ENCODE measurements at regions not wholly inside any gene's neighbourhood (a gene's known extent, or its start where the extent isn't known, plus 50 kb on each side); places are given as distances from the start of the nearest gene placed in this dataset.

GRCh38 chr2:4122726-4123125 lies 419.4 kb downstream of the DCDC2C start:
- no peak for TF ChIP-seq CTCF (IDR thresholded peaks at IDR 0.05; ENCODE audit: low read depth, low read length, poor library complexity, severe bottlenecking)
- TF ChIP-seq EZH2phosphoT487 (IDR thresholded peaks at IDR 0.05; ENCODE audit: borderline replicate concordance, low read length) = no peak

GRCh38 chr2:4130651-4131050 lies 427.3 kb downstream of the DCDC2C start:
- Histone ChIP-seq H3K27me3 (ENCODE audit: control insufficient read depth, low read length) (no peaks in the 10 kb centered on the region), H4K20me1 (ENCODE audit: control insufficient read depth, insufficient read depth, low read depth, low read length) (no peaks in the 10 kb centered on the region), H3K4me3 (ENCODE audit: low read length) (no peak overlapping the region), H3K27ac (ENCODE audit: low read depth, low read length) (no peak overlapping the region), H3F3A (ENCODE audit: control insufficient read depth, insufficient read depth) (no peaks in the 10 kb centered on the region), H3K9me3 (ENCODE audit: control insufficient read depth, insufficient read depth, low read length) (peaks cover 4% of the 10 kb centered on the region; the same call in 1 of the 2 replicates), H3K79me2 (ENCODE audit: control insufficient read depth, low read length) (no peaks in the 10 kb centered on the region), H3K4me1 (ENCODE audit: control insufficient read depth, low read length) (peaks cover 22% of the 10 kb centered on the region), H3K9me2 (replicated peaks; ENCODE audit: control insufficient read depth, low read length) (no peaks in the 10 kb centered on the region), H3K4me2 (ENCODE audit: low read length) (no peak overlapping the region), H3K36me3 (ENCODE audit: control insufficient read depth, low read length) (no peaks in the 10 kb centered on the region)
- TF ChIP-seq CTCF (IDR thresholded peaks at IDR 0.05; ENCODE audit: low read depth, low read length, poor library complexity, severe bottlenecking) = no peak
- TF ChIP-seq EZH2phosphoT487 (IDR thresholded peaks at IDR 0.05; ENCODE audit: borderline replicate concordance, low read length) = no peak

More at GRCh38 chr2:4122726-4123125, 419.4 kb downstream of the DCDC2C start:
- Histone ChIP-seq H3K4me1 (ENCODE audit: control insufficient read depth, low read length) (no peaks in the 10 kb centered on the region), H3F3A (ENCODE audit: control insufficient read depth, insufficient read depth) (no peaks in the 10 kb centered on the region), H3K36me3 (ENCODE audit: control insufficient read depth, low read length) (no peaks in the 10 kb centered on the region), H3K9me2 (replicated peaks; ENCODE audit: control insufficient read depth, low read length) (no peaks in the 10 kb centered on the region), H3K9me3 (ENCODE audit: control insufficient read depth, insufficient read depth, low read length) (no peaks in the 10 kb centered on the region), H3K27ac (ENCODE audit: low read depth, low read length) (no peak overlapping the region), H3K27me3 (ENCODE audit: control insufficient read depth, low read length) (no peaks in the 10 kb centered on the region), H3K4me2 (ENCODE audit: low read length) (no peak overlapping the region), H3K4me3 (ENCODE audit: low read length) (no peak overlapping the region), H3K79me2 (ENCODE audit: control insufficient read depth, low read length) (no peaks in the 10 kb centered on the region), H4K20me1 (ENCODE audit: control insufficient read depth, insufficient read depth, low read depth, low read length) (no peaks in the 10 kb centered on the region)

DNA sequence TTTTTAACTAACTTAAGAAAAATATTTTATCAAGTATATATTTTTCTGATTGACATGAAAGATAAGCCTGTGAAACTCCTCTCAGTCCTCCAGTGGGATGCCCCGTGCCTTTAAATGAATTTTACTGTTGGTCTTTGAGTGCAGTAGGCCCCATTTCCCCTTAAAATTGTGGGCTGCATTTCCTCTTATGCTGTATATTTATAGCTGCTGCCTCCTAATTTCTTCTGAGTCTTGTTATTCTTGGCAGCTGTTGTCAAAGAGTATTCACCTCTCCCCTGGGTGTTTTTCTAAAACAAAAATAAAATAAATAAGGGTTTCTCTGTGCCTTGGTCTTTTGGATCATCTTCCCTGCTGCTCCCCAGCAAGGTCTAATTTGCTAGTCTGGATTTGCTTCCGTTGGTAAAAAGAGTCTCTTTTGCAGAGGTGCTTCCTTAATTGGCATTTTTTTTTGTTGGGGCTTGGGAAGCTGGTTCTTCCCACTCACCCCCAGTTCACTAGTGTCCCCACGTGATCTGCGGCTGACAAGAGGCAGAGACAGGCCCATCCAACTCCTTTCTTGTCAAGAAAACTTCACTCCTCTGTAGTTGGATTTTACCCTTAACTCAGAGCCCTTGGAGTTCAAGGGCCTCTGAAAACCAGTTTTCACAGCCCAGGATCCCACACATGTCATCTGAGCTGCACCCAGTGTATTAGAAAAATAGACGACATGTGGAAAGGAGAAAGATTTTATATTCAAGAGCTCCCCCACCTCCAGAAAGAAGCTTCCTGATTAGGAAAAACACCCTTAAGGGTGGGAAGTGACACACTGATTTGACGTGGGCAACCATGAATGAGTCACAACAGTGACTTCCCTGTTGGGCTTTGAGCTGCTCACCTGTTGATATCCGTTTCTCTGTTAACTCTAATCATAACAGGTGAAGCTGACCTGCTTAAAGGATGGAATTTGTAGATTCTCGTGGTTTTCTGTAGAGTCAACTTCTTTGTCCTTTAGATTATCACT lies 431.5 kb downstream of the DCDC2C start:
- H3K27ac ChIP-seq (ENCODE audit: low read depth, low read length) = no peak overlapping the region

More for the DNA sequence above, 431.5 kb downstream of the DCDC2C start:
- Histone ChIP-seq H3K4me1 (ENCODE audit: control insufficient read depth, low read length) (peaks cover 22% of the 10 kb centered on the region), H3K27me3 (ENCODE audit: control insufficient read depth, low read length) (no peaks in the 10 kb centered on the region), H3F3A (ENCODE audit: control insufficient read depth, insufficient read depth) (no peaks in the 10 kb centered on the region), H3K9me3 (ENCODE audit: control insufficient read depth, insufficient read depth, low read length) (peaks cover 4% of the 10 kb centered on the region; the same call in 1 of the 2 replicates), H3K9me2 (replicated peaks; ENCODE audit: control insufficient read depth, low read length) (no peaks in the 10 kb centered on the region), H3K4me2 (ENCODE audit: low read length) (no peak overlapping the region), H4K20me1 (ENCODE audit: control insufficient read depth, insufficient read depth, low read depth, low read length) (no peaks in the 10 kb centered on the region), H3K79me2 (ENCODE audit: control insufficient read depth, low read length) (no peaks in the 10 kb centered on the region), H3K4me3 (ENCODE audit: low read length) (no peak overlapping the region), H3K36me3 (ENCODE audit: control insufficient read depth, low read length) (no peaks in the 10 kb centered on the region)
- TF ChIP-seq CTCF (IDR thresholded peaks at IDR 0.05; ENCODE audit: low read depth, low read length, poor library complexity, severe bottlenecking) (no peak), EZH2phosphoT487 (IDR thresholded peaks at IDR 0.05; ENCODE audit: borderline replicate concordance, low read length) (no peak)
